Hepatocyte (in vitro differentiated cells): ENCODE measurements at regions not wholly inside any gene's neighbourhood (a gene's known extent, or its start where the extent isn't known, plus 50 kb on each side); places are given as distances from the start of the nearest gene placed in this dataset.
A peak's percentile ranks its signal among the peaks of the same experiment; 100 is the strongest.

Source experiments
- DNase-seq: peaks from one replicate; pipeline ENCODE4 v3.0.0-alpha.2; 2016; ENCODE audit warnings: low spot score
- H2AFZ ChIP-seq: fragments of 200-600 bp; sonication (generic); 2 replicates; pipeline ENCODE4 v1.6.0; 2016; ENCODE audit warnings: antibody characterized with exemption, mild to moderate bottlenecking
- H3K27ac ChIP-seq: fragments of 200-600 bp; sonication (generic); 2 replicates; pipeline ENCODE4 v1.5.1; 2016; ENCODE audit warnings: mild to moderate bottlenecking
- H3K27me3 ChIP-seq: fragments of 200-600 bp; sonication (generic); 2 replicates; pipeline ENCODE4 v1.6.1; 2016
- H3K36me3 ChIP-seq: fragments of 200-600 bp; sonication (generic); replicated peaks from 2 replicates; pipeline ENCODE4 v1.5.1; 2016; ENCODE audit warnings: low read depth; ENCODE audit not compliant: insufficient read depth
- H3K4me1 ChIP-seq: fragments of 200-600 bp; sonication (generic); 2 replicates; pipeline ENCODE4 v1.5.1; 2016; ENCODE audit warnings: mild to moderate bottlenecking, moderate library complexity; ENCODE audit not compliant: insufficient read depth
- H3K4me2 ChIP-seq: fragments of 200-600 bp; sonication (generic); 2 replicates; pipeline ENCODE4 v1.6.0; 2016
- H3K4me3 ChIP-seq: fragments of 200-600 bp; sonication (generic); 2 replicates; pipeline ENCODE4 v1.5.1; 2016; ENCODE audit warnings: mild to moderate bottlenecking
- H3K79me2 ChIP-seq: fragments of 200-600 bp; sonication (generic); 2 replicates; pipeline ENCODE4 v1.6.0; 2017; ENCODE audit warnings: mild to moderate bottlenecking
- H3K9me2 ChIP-seq: fragments of 200-600 bp; sonication (generic); replicated peaks from 2 replicates; pipeline ENCODE4 v1.6.0; 2017; ENCODE audit warnings: mild to moderate bottlenecking; ENCODE audit not compliant: insufficient read depth
- H3K9me3 ChIP-seq: fragments of 200-600 bp; sonication (generic); 2 replicates; pipeline ENCODE4 v1.5.1; 2016; ENCODE audit warnings: low read depth, mild to moderate bottlenecking
- H4K20me1 ChIP-seq: fragments of 200-600 bp; sonication (generic); 2 replicates; pipeline ENCODE4 v1.6.0; 2016; ENCODE audit warnings: mild to moderate bottlenecking; ENCODE audit not compliant: insufficient read depth, poor library complexity, severe bottlenecking
- EZH2 ChIP-seq: fragments of 200-600 bp; sonication (generic); IDR thresholded peaks from 2 replicates; pipeline ENCODE4 v1.6.1; 2016; ENCODE audit warnings: antibody characterized with exemption, mild to moderate bottlenecking, borderline replicate concordance
- EZH2phosphoT487 ChIP-seq: fragments of 200-600 bp; sonication (generic); IDR thresholded peaks from one replicate; pipeline ENCODE4 v1.6.1; 2018; ENCODE audit warnings: antibody characterized with exemption, mild to moderate bottlenecking, low read depth, moderate library complexity; ENCODE audit not compliant: unreplicated experiment, severe bottlenecking
- WGBS: methylation state at CpG from one replicate; pipeline ENCODE4 v1.1.6; 2016; ENCODE audit warnings: low lambda C conversion rate; ENCODE audit errors: missing lambda C conversion rate; 5-methylcytosine and 5-hydroxymethylcytosine counted together
- TF ChIP-seq, protein P1 (sequence below): fragments of 200-600 bp; sonication (generic); IDR thresholded peaks from 2 replicates; pipeline ENCODE4 v1.5.1; 2016; ENCODE audit warnings: antibody characterized with exemption, mild to moderate bottlenecking; ENCODE audit not compliant: poor library complexity

DNA sequence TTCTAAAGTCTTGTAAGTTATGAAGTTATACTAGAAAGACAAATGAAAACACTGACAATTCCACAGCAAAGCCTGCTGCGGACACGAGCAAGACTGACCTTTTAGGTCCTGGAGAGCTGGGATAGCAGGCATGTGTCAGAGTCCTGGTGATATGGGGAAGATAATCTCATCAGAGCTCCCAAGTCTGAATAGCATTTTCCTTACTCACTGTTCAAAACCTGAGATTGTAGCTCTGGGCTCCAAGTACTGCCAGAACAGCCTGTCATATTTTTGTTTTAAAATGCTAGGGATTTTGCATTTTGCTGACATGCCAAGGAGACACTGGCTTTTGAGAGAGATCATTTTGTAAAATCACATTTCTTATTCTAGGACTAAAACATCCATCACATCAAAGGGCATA lies 90.1 kb downstream of the DRD1 start:
- DNase-seq = peak; percentile 25
- Histone ChIP-seq H2AFZ (no peak overlapping the region), H4K20me1 (no peaks in the 10 kb centered on the region), H3K4me3 (no peak overlapping the region), H3K79me2 (no peaks in the 10 kb centered on the region), H3K27me3 (no peaks in the 10 kb centered on the region), H3K4me2 (no peak overlapping the region), H3K9me2 (no peaks in the 10 kb centered on the region), H3K9me3 (no peaks in the 10 kb centered on the region), H3K36me3 (no peaks in the 10 kb centered on the region), H3K4me1 (no peaks in the 10 kb centered on the region), H3K27ac (no peak overlapping the region)
- no peak for TF ChIP-seq EZH2phosphoT487
- TF ChIP-seq EZH2 = no peak
- TF ChIP-seq, protein P1, sequence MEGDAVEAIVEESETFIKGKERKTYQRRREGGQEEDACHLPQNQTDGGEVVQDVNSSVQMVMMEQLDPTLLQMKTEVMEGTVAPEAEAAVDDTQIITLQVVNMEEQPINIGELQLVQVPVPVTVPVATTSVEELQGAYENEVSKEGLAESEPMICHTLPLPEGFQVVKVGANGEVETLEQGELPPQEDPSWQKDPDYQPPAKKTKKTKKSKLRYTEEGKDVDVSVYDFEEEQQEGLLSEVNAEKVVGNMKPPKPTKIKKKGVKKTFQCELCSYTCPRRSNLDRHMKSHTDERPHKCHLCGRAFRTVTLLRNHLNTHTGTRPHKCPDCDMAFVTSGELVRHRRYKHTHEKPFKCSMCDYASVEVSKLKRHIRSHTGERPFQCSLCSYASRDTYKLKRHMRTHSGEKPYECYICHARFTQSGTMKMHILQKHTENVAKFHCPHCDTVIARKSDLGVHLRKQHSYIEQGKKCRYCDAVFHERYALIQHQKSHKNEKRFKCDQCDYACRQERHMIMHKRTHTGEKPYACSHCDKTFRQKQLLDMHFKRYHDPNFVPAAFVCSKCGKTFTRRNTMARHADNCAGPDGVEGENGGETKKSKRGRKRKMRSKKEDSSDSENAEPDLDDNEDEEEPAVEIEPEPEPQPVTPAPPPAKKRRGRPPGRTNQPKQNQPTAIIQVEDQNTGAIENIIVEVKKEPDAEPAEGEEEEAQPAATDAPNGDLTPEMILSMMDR = no peak
- WGBS = 39% methylated on average over 2 of the region's 2 CpGs

- Histone ChIP-seq H3K4me1 (no peaks in the 10 kb centered on the region), H3K9me2 (no peaks in the 10 kb centered on the region), H3K36me3 (no peaks in the 10 kb centered on the region), H4K20me1 (no peaks in the 10 kb centered on the region), H3K27me3 (no peaks in the 10 kb centered on the region), H3K79me2 (no peaks in the 10 kb centered on the region), H3K27ac (no peak overlapping the region), H3K4me3 (no peak overlapping the region), H3K9me3 (no peaks in the 10 kb centered on the region), H2AFZ (no peak overlapping the region), H3K4me2 (no peak overlapping the region)
- TF ChIP-seq EZH2 = no peak
- TF ChIP-seq, protein P1 = no peak
- TF ChIP-seq EZH2phosphoT487 = no peak
- WGBS = 88% methylated on average over 7 of the region's 7 CpGs
- no peak for DNase-seq
These were observed 91.9 kb downstream of the DRD1 start for GRCh38 chr5:175351897-175352590.

- TF ChIP-seq, protein P1 = no peak
- no peak for TF ChIP-seq EZH2
- no peak for TF ChIP-seq EZH2phosphoT487
- Histone ChIP-seq H4K20me1 (no peaks in the 10 kb centered on the region), H3K4me2 (no peak overlapping the region), H3K4me3 (no peak overlapping the region), H3K9me2 (no peaks in the 10 kb centered on the region), H2AFZ (no peak overlapping the region), H3K4me1 (no peaks in the 10 kb centered on the region), H3K9me3 (no peaks in the 10 kb centered on the region), H3K79me2 (no peaks in the 10 kb centered on the region), H3K27ac (no peak overlapping the region), H3K36me3 (no peaks in the 10 kb centered on the region), H3K27me3 (no peaks in the 10 kb centered on the region)
- no peak for DNase-seq
- whole genome bisulfite sequencing = 87% methylated on average over 7 of the region's 7 CpGs
These were observed 92.9 kb downstream of the DRD1 start for GRCh38 chr5:175351126-175351525.
